ENCODE measurements at regions not wholly inside any gene's neighbourhood (a gene's known extent, or its start where the extent isn't known, plus 50 kb on each side); places are given as distances from the start of the nearest gene placed in this dataset.
"Not testable (repeated sequence)": the region's sequence is repeated elsewhere in the genome, so short reads cannot be mapped to it uniquely, and the experiment has no call there.

DNA sequence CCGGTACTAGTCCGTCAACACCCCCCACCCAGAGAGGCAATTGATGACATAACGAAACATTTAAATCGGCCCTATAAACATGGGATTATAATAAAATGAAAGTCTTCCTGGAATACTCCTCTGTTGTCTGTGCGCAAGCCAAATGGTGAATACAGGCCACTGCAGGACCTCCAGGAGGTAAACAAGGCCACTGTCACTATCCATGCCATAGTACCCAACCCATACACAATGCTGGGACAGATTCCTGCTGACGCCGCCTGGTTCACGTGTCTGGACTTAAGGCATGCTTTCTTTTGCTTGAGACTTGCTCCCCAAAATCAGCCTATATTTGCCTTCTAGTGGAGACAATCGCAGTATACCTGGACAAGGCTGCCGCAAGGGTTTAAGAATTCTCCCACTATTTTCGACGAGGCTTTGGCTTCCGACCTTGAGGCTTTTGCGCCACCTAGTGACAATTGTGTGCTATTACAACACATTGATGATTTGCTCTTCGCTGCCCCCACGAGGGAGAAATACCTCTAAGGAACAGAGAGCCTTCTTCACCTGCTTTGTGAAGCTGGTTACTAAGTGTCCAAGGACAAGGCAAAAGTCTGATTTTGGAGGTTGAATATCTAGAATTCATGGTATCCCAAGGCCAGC, 122.4 kb upstream of the HSFY1 start:
- TF ChIP-seq, protein P1, sequence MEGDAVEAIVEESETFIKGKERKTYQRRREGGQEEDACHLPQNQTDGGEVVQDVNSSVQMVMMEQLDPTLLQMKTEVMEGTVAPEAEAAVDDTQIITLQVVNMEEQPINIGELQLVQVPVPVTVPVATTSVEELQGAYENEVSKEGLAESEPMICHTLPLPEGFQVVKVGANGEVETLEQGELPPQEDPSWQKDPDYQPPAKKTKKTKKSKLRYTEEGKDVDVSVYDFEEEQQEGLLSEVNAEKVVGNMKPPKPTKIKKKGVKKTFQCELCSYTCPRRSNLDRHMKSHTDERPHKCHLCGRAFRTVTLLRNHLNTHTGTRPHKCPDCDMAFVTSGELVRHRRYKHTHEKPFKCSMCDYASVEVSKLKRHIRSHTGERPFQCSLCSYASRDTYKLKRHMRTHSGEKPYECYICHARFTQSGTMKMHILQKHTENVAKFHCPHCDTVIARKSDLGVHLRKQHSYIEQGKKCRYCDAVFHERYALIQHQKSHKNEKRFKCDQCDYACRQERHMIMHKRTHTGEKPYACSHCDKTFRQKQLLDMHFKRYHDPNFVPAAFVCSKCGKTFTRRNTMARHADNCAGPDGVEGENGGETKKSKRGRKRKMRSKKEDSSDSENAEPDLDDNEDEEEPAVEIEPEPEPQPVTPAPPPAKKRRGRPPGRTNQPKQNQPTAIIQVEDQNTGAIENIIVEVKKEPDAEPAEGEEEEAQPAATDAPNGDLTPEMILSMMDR (IDR thresholded peaks at IDR 0.05): not testable (repeated sequence)
- TF ChIP-seq POLR2A (IDR thresholded peaks at IDR 0.05): not testable (repeated sequence)
